Smooth muscle cell (in vitro differentiated cells): ENCODE measurements at regions not wholly inside any gene's neighbourhood (a gene's known extent, or its start where the extent isn't known, plus 50 kb on each side); places are given as distances from the start of the nearest gene placed in this dataset.

Experiments used
- DNase-seq: peaks from one replicate; lab custom pipeline; 2025; ENCODE audit not compliant: unreplicated experiment; lab: John Stamatoyannopoulos, UW
- H2AFZ ChIP-seq: fragments of 200-600 bp; sonication (generic); 2 replicates; pipeline ENCODE4 v1.6.0; 2016; ENCODE audit warnings: antibody characterized with exemption, low read depth, mild to moderate bottlenecking
- H3F3A ChIP-seq: fragments of 200-600 bp; sonication (generic); 2 replicates; pipeline ENCODE4 v1.6.0; 2017; ENCODE audit warnings: antibody characterized with exemption, low read depth
- H3K27ac ChIP-seq: fragments of 200-600 bp; sonication (generic); 2 replicates; pipeline ENCODE4 v1.5.1; 2016; ENCODE audit warnings: low read depth, mild to moderate bottlenecking
- H3K27me3 ChIP-seq: fragments of 200-600 bp; sonication (generic); 2 replicates; pipeline ENCODE4 v1.6.1; 2016; ENCODE audit warnings: low read depth, mild to moderate bottlenecking
- H3K36me3 ChIP-seq: fragments of 200-600 bp; sonication (generic); 2 replicates; pipeline ENCODE4 v1.5.1; 2016; ENCODE audit warnings: low read depth
- H3K4me1 ChIP-seq: fragments of 200-600 bp; sonication (generic); 2 replicates; pipeline ENCODE4 v1.5.1; 2016; ENCODE audit warnings: low read depth
- H3K4me2 ChIP-seq: fragments of 200-600 bp; sonication (generic); 2 replicates; pipeline ENCODE4 v1.6.0; 2016; ENCODE audit warnings: mild to moderate bottlenecking
- H3K4me3 ChIP-seq: fragments of 200-600 bp; sonication (generic); 2 replicates; pipeline ENCODE4 v1.5.1; 2016; ENCODE audit warnings: mild to moderate bottlenecking
- H3K79me2 ChIP-seq: fragments of 200-600 bp; sonication (generic); 2 replicates; pipeline ENCODE4 v1.6.0; 2016; ENCODE audit warnings: low read depth, mild to moderate bottlenecking
- H3K9ac ChIP-seq: fragments of 200-600 bp; sonication (generic); 2 replicates; pipeline ENCODE4 v1.6.0; 2016; ENCODE audit warnings: low read depth
- H3K9me3 ChIP-seq: fragments of 200-600 bp; sonication (generic); replicated peaks from 2 replicates; pipeline ENCODE4 v1.5.1; 2016; ENCODE audit warnings: low read depth
- H4K20me1 ChIP-seq: fragments of 200-600 bp; sonication (generic); 2 replicates; pipeline ENCODE4 v1.6.0; 2016; ENCODE audit warnings: low read depth
- WGBS: methylation state at CpG from one replicate; pipeline ENCODE4 v1.1.7; 2016; ENCODE audit warnings: low lambda C conversion rate; 5-methylcytosine and 5-hydroxymethylcytosine counted together
- TF ChIP-seq, protein P1 (sequence below): fragments of 200-600 bp; sonication (generic); IDR thresholded peaks from 2 replicates; pipeline ENCODE4 v1.5.1; 2017; ENCODE audit warnings: borderline replicate concordance, mild to moderate bottlenecking, antibody characterized with exemption; ENCODE audit not compliant: insufficient read depth, poor library complexity, severe bottlenecking

DNA sequence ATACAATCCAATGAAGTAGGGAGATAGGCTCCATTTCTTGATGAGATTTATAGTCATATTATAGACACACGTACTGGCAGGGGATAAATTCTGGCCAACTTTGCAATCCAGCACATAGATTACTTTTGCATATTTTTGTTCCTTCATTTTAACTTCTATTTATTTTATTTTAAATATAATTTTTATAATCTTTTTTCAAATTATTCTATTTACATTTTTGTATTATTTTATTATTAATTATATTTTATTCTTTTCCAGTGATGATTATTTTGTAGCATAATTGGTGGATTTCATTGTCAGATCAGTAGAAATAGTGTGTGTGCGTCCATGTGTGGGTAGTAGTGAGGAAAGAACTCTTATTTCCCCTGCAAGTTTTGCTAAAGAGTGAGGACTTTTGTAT is 980.1 kb upstream of the TYRP1 start:
- Histone ChIP-seq H3K36me3 (no peaks in the 10 kb centered on the region), H3K4me1 (no peaks in the 10 kb centered on the region), H3K27me3 (no peaks in the 10 kb centered on the region), H2AFZ (no peak overlapping the region), H3F3A (no peaks in the 10 kb centered on the region), H3K9ac (no peak overlapping the region), H4K20me1 (no peaks in the 10 kb centered on the region), H3K27ac (no peak overlapping the region), H3K79me2 (no peaks in the 10 kb centered on the region), H3K9me3 (no peaks in the 10 kb centered on the region), H3K4me3 (no peak overlapping the region), H3K4me2 (no peak overlapping the region)
- DNase-seq = no peak
- WGBS = 95% methylated on average over 2 of the region's 2 CpGs
- TF ChIP-seq, protein P1, sequence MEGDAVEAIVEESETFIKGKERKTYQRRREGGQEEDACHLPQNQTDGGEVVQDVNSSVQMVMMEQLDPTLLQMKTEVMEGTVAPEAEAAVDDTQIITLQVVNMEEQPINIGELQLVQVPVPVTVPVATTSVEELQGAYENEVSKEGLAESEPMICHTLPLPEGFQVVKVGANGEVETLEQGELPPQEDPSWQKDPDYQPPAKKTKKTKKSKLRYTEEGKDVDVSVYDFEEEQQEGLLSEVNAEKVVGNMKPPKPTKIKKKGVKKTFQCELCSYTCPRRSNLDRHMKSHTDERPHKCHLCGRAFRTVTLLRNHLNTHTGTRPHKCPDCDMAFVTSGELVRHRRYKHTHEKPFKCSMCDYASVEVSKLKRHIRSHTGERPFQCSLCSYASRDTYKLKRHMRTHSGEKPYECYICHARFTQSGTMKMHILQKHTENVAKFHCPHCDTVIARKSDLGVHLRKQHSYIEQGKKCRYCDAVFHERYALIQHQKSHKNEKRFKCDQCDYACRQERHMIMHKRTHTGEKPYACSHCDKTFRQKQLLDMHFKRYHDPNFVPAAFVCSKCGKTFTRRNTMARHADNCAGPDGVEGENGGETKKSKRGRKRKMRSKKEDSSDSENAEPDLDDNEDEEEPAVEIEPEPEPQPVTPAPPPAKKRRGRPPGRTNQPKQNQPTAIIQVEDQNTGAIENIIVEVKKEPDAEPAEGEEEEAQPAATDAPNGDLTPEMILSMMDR = no peak

DNA sequence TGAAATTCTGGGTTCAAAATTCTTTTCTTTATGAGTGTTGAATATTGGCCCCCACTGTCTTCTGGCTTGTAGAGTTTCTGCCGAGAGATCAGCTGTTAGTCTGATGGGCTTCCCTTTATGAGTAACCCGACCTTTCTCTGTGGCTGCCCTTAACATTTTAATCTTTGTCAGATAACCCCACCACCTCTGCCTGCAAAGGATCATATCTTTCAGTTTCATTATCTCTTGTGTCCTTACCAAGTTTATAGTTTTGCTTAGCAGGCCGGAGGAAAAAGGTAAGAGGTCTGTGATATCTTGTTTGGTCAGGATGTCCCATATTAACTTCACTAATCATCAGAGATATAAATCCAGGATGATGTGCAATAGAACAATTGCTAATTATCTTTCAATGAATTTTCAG is 970.2 kb upstream of the TYRP1 start:
- Histone ChIP-seq H3K9ac (no peak overlapping the region), H3K79me2 (no peaks in the 10 kb centered on the region), H3K36me3 (no peaks in the 10 kb centered on the region), H3K9me3 (no peaks in the 10 kb centered on the region), H3K4me2 (no peak overlapping the region), H3K4me1 (no peaks in the 10 kb centered on the region), H4K20me1 (no peaks in the 10 kb centered on the region), H2AFZ (no peak overlapping the region), H3K4me3 (no peak overlapping the region), H3F3A (no peaks in the 10 kb centered on the region), H3K27me3 (no peaks in the 10 kb centered on the region), H3K27ac (no peak overlapping the region)
- TF ChIP-seq, protein P1 = no peak
- 63% methylated on average over 3 of the region's 3 CpGs for WGBS
- no peak for DNase-seq

DNA sequence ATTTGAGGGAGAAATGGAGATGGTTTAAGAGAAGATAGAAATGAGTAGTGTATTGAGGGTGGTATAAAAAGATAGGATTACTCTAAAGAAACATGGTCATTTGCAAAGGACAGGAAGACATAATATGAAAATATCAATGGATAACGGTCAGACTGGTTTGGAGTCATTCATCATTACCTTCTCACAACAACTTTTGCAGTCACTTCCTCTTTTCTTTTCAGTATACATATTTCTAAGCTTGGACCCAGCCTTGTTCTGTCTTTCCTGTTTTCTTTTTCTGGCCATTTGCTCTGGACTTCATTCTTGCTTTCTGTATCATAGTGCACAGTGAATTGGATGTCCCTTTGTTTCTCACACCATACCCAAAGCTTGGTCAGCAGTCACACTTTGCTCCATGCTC is 966.5 kb upstream of the TYRP1 start:
- Histone ChIP-seq H3K79me2 (no peaks in the 10 kb centered on the region), H3K27ac (no peak overlapping the region), H3F3A (no peaks in the 10 kb centered on the region), H3K4me1 (no peaks in the 10 kb centered on the region), H3K36me3 (no peaks in the 10 kb centered on the region), H3K4me3 (no peak overlapping the region), H3K9ac (no peak overlapping the region), H3K27me3 (no peaks in the 10 kb centered on the region), H2AFZ (no peak overlapping the region), H3K4me2 (no peak overlapping the region), H4K20me1 (no peaks in the 10 kb centered on the region), H3K9me3 (no peaks in the 10 kb centered on the region)
- WGBS = 100% methylated on average over 1 of the region's 1 CpG
- DNase-seq = no peak
- TF ChIP-seq, protein P1 = no peak

DNA sequence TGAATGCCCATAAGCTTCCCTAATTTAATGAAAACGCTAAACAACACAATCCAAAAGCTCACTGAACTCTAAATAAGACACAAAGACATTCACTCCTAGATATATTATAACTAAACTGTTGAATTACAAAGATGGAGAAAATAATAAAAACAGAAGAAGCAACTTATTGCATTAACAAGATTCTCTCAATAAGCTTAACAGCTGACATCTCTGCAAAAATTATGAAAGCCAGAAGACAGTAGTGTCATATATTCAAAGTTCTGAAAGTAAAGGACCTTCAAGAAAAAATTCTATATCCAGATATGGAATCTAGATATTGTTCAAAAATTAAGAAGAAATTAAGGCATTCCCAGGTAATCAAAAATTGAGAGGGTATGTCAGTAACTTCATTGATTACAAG is 957.8 kb upstream of the TYRP1 start:
- WGBS = 71% methylated on average over 1 of the region's 1 CpG
- DNase-seq = no peak
- Histone ChIP-seq H3K9me3 (peaks cover 7% of the 10 kb centered on the region), H3F3A (no peaks in the 10 kb centered on the region), H3K27me3 (no peaks in the 10 kb centered on the region), H3K4me2 (no peak overlapping the region), H3K4me1 (no peaks in the 10 kb centered on the region), H4K20me1 (no peaks in the 10 kb centered on the region), H3K36me3 (no peaks in the 10 kb centered on the region), H3K4me3 (no peak overlapping the region), H2AFZ (no peak overlapping the region), H3K9ac (no peak overlapping the region), H3K27ac (no peak overlapping the region), H3K79me2 (no peaks in the 10 kb centered on the region)
- TF ChIP-seq, protein P1 = no peak
